GM21367 (cell line): ENCODE measurements at regions not wholly inside any gene's neighbourhood (a gene's known extent, or its start where the extent isn't known, plus 50 kb on each side); places are given as distances from the start of the nearest gene placed in this dataset.
"Not testable (repeated sequence)": the region's sequence is repeated elsewhere in the genome, so short reads cannot be mapped to it uniquely, and the experiment has no call there.

ENCODE experiments used
- ATAC-seq: cut with Tn5 transposase; IDR thresholded peaks from one replicate; pipeline ENCODE4 v1.9.1; 2021; ENCODE audit not compliant: unreplicated experiment

- no peak for ATAC-seq
These were observed 574.9 kb downstream of the GLRX3 start for GRCh38 chr10:130711072-130711471.

- ATAC-seq = no peak
These were observed 576.9 kb downstream of the GLRX3 start for GRCh38 chr10:130713135-130713534.

- ATAC-seq = no peak
These were observed 577.5 kb downstream of the GLRX3 start for GRCh38 chr10:130713731-130714130.

GRCh38 chr10:130714742-130715467 lies 578.7 kb downstream of the GLRX3 start:
- ATAC-seq = no peak

GRCh38 chr10:130715686-130716670 lies 579.8 kb downstream of the GLRX3 start:
- ATAC-seq = no peak

GRCh38 chr10:130717083-130717482 lies 580.9 kb downstream of the GLRX3 start:
- ATAC-seq = no peak

- not testable (repeated sequence) for ATAC-seq
These were observed 582.7 kb downstream of the GLRX3 start for GRCh38 chr10:130718744-130719447.

GRCh38 chr10:130719448-130719752 lies 583.2 kb downstream of the GLRX3 start:
- no peak for ATAC-seq

GRCh38 chr10:130720235-130720634 lies 584.0 kb downstream of the GLRX3 start:
- ATAC-seq = no peak

GRCh38 chr10:130721971-130722370 lies 585.8 kb downstream of the GLRX3 start:
- ATAC-seq = no peak

- ATAC-seq = no peak
These were observed 587.5 kb downstream of the GLRX3 start for GRCh38 chr10:130723704-130724103.

- ATAC-seq = no peak
These were observed 586.0 kb downstream of the TCERG1L start for GRCh38 chr10:130725474-130725970.

GRCh38 chr10:130726996-130727725 lies 584.4 kb downstream of the TCERG1L start:
- ATAC-seq = no peak

GRCh38 chr10:130727766-130728490 lies 583.6 kb downstream of the TCERG1L start:
- ATAC-seq = no peak

GRCh38 chr10:130728531-130729215 lies 582.8 kb downstream of the TCERG1L start:
- no peak for ATAC-seq

GRCh38 chr10:130729876-130730275 lies 581.6 kb downstream of the TCERG1L start:
- no peak for ATAC-seq

- no peak for ATAC-seq
These were observed 574.3 kb downstream of the TCERG1L start for GRCh38 chr10:130737186-130737585.

GRCh38 chr10:130737621-130738020 lies 573.9 kb downstream of the TCERG1L start:
- ATAC-seq = no peak

GRCh38 chr10:130739016-130739756 lies 572.3 kb downstream of the TCERG1L start:
- no peak for ATAC-seq
